Spleen (tissue), 7 donors: ENCODE measurements at regions not wholly inside any gene's neighbourhood (a gene's known extent, or its start where the extent isn't known, plus 50 kb on each side); places are given as distances from the start of the nearest gene placed in this dataset.

Experiments
- CTCF ChIP-seq, 11 experiments: fragments of 200-600 bp in 7 of 11; fragments of 450-650 bp in 4 of 11; sonication (generic) in 4 of 11; IDR thresholded peaks in 8 of 11; conservative IDR thresholded peaks in 3 of 11; 1 replicate in 7 of 11; 2 replicates in 4 of 11; pipeline versions ENCODE4 v1.4.0 to v1.8.0; 2016 to 2021; ENCODE audit warnings: antibody characterized with exemption in 11 of 11, inconsistent platforms in 4 of 11, mild to moderate bottlenecking in 1 of 11
- POLR2A ChIP-seq, 3 donors: fragments of 450-650 bp; IDR thresholded peaks; one replicate each; pipeline ENCODE4 v1.5.1; 2017; ENCODE audit warnings: antibody characterized with exemption in 3 of 3, mild to moderate bottlenecking in 1 of 3
- donor health status: DM: no; HTN: no; CAD: no; lungs with moderate emphysema.
- donor health status: DM: no; HTN: no; CAD: no.
- donor health status: DM: no; HTN: no; CAD: no.

- TF ChIP-seq POLR2A (IDR thresholded peaks at IDR 0.05) (no peak), CTCF (IDR thresholded peaks at IDR 0.05 in 8 of 11, conservative IDR thresholded peaks at IDR 0.05 in 3 of 11) (no peak)
Observed at GRCh38 chr7:24125765-24126164, 158.2 kb upstream of the NPY start.
